ENCODE measurements at regions not wholly inside any gene's neighbourhood (a gene's known extent, or its start where the extent isn't known, plus 50 kb on each side); places are given as distances from the start of the nearest gene placed in this dataset.

DNA sequence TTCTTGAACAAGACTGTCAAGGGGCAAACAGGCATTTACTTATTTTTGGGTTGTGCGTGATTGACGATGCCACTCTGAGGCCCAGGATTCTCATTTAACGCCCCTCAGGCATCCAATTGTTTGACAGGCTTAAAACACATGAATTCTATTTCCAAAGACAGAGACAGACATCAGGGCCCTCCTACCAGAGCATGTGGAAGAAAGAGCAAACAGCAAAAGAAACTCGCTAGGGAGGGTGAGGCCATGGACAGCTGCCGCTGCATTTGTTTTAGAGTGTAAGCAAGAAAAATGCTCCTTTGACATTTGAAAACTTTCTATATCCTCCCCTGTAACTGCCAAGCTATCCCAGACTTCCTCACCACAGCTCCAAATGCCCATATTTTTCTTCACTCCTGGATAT lies 410.1 kb downstream of the NPIPA8 start:
- no peaks in the 10 kb centered on the region for H3F3A ChIP-seq (ENCODE audit: control insufficient read depth, insufficient read depth)
- H3K27me3 ChIP-seq (ENCODE audit: control insufficient read depth, low read length): peaks cover under 1% of the 10 kb centered on the region; the same call in 1 of the 2 replicates
- no peak for TF ChIP-seq EZH2phosphoT487 (IDR thresholded peaks at IDR 0.05; ENCODE audit: borderline replicate concordance, low read length)
- TF ChIP-seq, protein P1, sequence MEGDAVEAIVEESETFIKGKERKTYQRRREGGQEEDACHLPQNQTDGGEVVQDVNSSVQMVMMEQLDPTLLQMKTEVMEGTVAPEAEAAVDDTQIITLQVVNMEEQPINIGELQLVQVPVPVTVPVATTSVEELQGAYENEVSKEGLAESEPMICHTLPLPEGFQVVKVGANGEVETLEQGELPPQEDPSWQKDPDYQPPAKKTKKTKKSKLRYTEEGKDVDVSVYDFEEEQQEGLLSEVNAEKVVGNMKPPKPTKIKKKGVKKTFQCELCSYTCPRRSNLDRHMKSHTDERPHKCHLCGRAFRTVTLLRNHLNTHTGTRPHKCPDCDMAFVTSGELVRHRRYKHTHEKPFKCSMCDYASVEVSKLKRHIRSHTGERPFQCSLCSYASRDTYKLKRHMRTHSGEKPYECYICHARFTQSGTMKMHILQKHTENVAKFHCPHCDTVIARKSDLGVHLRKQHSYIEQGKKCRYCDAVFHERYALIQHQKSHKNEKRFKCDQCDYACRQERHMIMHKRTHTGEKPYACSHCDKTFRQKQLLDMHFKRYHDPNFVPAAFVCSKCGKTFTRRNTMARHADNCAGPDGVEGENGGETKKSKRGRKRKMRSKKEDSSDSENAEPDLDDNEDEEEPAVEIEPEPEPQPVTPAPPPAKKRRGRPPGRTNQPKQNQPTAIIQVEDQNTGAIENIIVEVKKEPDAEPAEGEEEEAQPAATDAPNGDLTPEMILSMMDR (IDR thresholded peaks at IDR 0.05; ENCODE audit: low read depth, low read length, poor library complexity, severe bottlenecking): no peak
- H3K4me3 ChIP-seq (ENCODE audit: low read length): no peak overlapping the region
- no peak overlapping the region for H3K27ac ChIP-seq (ENCODE audit: low read depth, low read length)
- H3K9me3 ChIP-seq (ENCODE audit: control insufficient read depth, insufficient read depth, low read length): no peaks in the 10 kb centered on the region
- H4K20me1 ChIP-seq (ENCODE audit: control insufficient read depth, insufficient read depth, low read depth, low read length): no peaks in the 10 kb centered on the region
- H3K9me2 ChIP-seq (replicated peaks; ENCODE audit: control insufficient read depth, low read length): no peaks in the 10 kb centered on the region
- H3K4me1 ChIP-seq (ENCODE audit: control insufficient read depth, low read length): no peaks in the 10 kb centered on the region
- no peaks in the 10 kb centered on the region for H3K36me3 ChIP-seq (ENCODE audit: control insufficient read depth, low read length)
- no peak overlapping the region for H3K4me2 ChIP-seq (ENCODE audit: low read length)
- H3K79me2 ChIP-seq (ENCODE audit: control insufficient read depth, low read length): no peaks in the 10 kb centered on the region

- H3K9me2 ChIP-seq (replicated peaks; ENCODE audit: control insufficient read depth, low read length): no peaks in the 10 kb centered on the region
- TF ChIP-seq EZH2phosphoT487 (IDR thresholded peaks at IDR 0.05; ENCODE audit: borderline replicate concordance, low read length): no peak
- TF ChIP-seq, protein P1 (IDR thresholded peaks at IDR 0.05; ENCODE audit: low read depth, low read length, poor library complexity, severe bottlenecking): no peak
- no peak overlapping the region for H3K4me3 ChIP-seq (ENCODE audit: low read length)
- no peaks in the 10 kb centered on the region for H3K4me1 ChIP-seq (ENCODE audit: control insufficient read depth, low read length)
- no peak overlapping the region for H3K27ac ChIP-seq (ENCODE audit: low read depth, low read length)
- H3K9me3 ChIP-seq (ENCODE audit: control insufficient read depth, insufficient read depth, low read length): no peaks in the 10 kb centered on the region
- peaks cover 2% of the 10 kb centered on the region; the same call in 1 of the 2 replicates for H3K27me3 ChIP-seq (ENCODE audit: control insufficient read depth, low read length)
- no peaks in the 10 kb centered on the region for H3K36me3 ChIP-seq (ENCODE audit: control insufficient read depth, low read length)
- no peaks in the 10 kb centered on the region for H4K20me1 ChIP-seq (ENCODE audit: control insufficient read depth, insufficient read depth, low read depth, low read length)
- H3K79me2 ChIP-seq (ENCODE audit: control insufficient read depth, low read length): no peaks in the 10 kb centered on the region
- no peak overlapping the region for H3K4me2 ChIP-seq (ENCODE audit: low read length)
- H3F3A ChIP-seq (ENCODE audit: control insufficient read depth, insufficient read depth): no peaks in the 10 kb centered on the region
These were observed 410.8 kb downstream of the NPIPA8 start for GRCh38 chr16:17925761-17926160.

DNA sequence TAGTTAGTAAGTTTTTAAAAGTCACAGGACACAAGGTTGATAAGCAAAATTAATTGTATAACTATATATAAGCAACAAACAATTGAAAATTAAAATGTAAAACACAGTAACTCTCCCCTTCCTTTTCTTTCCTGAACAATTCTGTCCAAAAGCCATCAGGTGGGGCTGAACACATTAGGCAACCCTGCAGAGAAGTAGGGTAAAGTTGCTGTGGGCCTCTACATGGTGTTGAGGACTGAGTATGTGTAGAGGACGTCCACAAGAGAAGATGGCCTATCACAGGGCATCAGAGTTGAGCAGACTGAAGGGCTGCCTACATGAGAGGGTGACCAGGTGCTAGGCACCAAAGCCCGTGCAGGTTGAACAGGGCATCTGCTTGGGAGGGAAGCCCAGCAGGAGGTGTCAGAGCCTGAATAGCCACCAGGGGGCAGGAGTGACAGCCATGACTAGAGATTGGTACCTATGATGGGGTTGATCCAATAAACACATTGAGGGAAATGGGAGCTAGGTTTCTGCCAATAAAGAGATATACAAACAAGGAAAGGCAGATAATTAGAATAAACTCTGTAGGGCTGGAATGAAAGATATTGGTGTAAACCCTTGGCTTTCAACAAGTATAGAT lies 415.1 kb downstream of the NPIPA8 start:
- Histone ChIP-seq H3K4me3 (ENCODE audit: low read length) (no peak overlapping the region), H3K9me2 (replicated peaks; ENCODE audit: control insufficient read depth, low read length) (no peaks in the 10 kb centered on the region), H3F3A (ENCODE audit: control insufficient read depth, insufficient read depth) (no peaks in the 10 kb centered on the region), H3K4me2 (ENCODE audit: low read length) (no peak overlapping the region), H3K4me1 (ENCODE audit: control insufficient read depth, low read length) (no peaks in the 10 kb centered on the region), H3K9me3 (ENCODE audit: control insufficient read depth, insufficient read depth, low read length) (peaks cover 6% of the 10 kb centered on the region; the same call in 1 of the 2 replicates), H4K20me1 (ENCODE audit: control insufficient read depth, insufficient read depth, low read depth, low read length) (no peaks in the 10 kb centered on the region), H3K27me3 (ENCODE audit: control insufficient read depth, low read length) (peaks cover 2% of the 10 kb centered on the region; the same call in 1 of the 2 replicates), H3K36me3 (ENCODE audit: control insufficient read depth, low read length) (no peaks in the 10 kb centered on the region), H3K27ac (ENCODE audit: low read depth, low read length) (no peak overlapping the region), H3K79me2 (ENCODE audit: control insufficient read depth, low read length) (no peaks in the 10 kb centered on the region)
- TF ChIP-seq EZH2phosphoT487 (IDR thresholded peaks at IDR 0.05; ENCODE audit: borderline replicate concordance, low read length): no peak
- TF ChIP-seq, protein P1 (IDR thresholded peaks at IDR 0.05; ENCODE audit: low read depth, low read length, poor library complexity, severe bottlenecking): peak; percentile 90
